NCI-H128 (cell line): ENCODE measurements at regions not wholly inside any gene's neighbourhood (a gene's known extent, or its start where the extent isn't known, plus 50 kb on each side); places are given as distances from the start of the nearest gene placed in this dataset.

Source experiments
- DNase-seq: peaks from one replicate; lab custom pipeline; 2025; ENCODE audit not compliant: unreplicated experiment; lab: John Stamatoyannopoulos, UW

DNA sequence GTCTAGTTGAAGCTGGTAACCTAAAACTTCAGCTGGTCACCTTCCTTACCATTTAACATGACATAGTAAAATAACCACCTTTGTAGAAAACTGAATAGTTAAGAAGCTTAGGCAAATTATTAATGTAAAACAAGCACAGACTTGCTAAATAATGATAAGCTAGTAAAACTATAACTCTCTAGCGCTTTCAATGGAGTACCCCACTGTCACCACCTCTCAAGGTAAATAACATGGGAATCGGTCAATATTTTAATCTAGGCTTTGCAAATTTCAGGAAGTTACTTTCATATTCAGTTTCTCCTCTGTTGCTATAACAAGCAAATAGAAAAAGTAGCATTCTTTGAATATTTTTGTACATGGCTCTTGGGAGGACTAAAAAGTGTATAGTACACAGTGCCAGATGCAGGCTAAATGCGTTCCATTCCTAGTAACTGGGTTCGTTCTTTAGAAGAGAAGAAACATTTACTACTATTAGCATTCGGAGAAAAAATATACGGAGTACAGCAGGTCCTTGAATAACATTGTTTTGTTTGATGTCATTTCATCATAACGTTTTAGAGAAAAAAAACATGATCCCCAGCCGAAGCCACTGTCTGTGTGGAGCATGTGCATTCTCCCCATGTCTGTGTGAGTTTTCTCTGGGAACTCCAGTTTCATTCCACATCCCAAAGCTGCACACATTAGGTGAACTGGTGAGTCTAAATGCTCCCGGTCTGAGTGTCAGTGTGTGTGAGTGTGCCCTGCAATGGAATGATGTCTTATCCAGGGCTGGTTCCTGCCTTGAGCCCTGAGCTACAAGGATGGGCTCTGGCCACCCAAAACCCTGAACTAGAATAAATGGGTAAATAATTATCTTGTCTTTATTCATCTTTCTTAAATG is 52.5 kb downstream of the EPRS1 start:
- no peak for DNase-seq

DNA sequence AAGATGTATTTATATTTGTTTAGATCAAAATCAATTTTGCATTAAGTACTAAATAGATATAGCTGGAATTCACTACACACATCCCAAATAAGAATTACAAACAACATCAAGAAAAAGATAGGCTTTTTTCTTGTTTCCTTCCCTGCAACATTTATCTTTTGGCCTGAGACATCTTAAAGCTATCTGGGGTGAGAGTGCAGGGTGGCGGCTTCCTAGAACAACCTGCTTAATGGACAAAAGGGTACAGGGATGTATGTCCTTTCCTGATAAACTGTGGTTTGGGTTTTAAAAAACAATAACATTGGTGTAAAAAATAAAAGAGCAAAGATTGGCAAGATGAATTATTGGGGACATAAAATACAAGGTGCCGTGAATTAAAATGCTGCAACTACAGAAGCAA is 54.4 kb downstream of the EPRS1 start:
- no peak for DNase-seq

DNA sequence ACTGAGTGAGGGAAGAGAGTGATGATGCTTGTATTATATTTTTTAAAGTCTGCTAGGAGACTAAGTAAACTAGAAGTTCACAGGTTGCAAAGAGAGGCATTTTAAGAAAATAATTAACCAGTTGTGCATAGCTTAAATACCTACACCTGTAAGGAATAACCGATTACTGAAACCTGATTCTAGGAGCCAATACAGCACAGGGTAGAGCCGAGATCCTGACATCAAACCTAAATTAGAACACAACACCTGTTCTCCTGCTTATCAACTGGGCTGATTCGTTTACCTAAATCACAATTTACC is 54.8 kb downstream of the EPRS1 start:
- no peak for DNase-seq

DNA sequence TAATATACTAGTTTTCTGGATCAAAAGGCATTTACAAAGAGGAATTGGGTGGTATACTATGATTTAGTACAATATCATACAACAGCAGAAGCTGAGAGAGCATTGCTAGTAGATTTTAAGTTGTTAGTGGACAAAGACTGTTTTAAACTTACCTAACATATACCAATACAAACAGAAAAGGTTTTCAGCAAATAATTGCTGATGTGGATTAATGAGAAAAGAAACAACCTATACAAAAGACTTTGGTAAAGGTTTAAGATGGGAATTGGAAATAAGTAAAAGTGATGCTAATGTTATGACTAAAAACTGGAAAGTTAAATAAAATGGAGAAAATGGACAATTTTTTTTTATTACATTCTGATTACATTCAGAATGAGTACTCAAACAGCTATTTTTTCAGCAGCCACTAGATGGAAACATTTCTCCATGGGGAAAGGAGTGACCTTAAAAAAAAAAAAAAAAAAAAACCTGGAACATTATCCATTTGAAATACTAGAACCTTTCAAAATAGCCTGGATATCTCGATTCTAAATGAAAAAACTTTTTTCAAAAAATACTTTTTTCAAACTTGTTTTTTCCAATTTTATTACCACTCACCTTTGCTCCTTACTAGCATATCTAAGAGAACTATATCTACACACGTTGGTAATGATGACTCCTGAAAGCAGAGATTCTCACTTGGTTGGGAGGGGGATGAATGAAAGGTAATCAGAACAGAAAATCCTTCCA is 55.4 kb downstream of the EPRS1 start:
- DNase-seq = peak; percentile 8

DNA sequence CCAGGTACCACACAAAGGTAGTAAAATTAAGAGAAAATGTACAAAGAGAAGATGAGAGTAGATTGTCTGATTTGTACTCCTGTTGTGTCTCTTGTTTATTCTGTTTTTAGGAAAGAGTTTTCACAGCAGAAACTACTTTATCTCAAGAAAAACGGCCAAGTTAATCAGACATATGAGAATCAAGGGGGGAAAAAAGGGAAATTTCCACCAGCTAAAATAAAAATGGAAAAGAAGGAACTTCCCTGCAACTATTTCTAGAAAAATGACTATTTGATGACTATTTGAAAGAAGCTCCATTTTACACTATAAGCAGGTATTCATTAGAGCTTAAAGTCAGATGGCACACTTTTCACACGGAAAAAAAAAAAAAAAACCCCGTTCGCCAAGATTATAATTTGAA is 56.5 kb downstream of the EPRS1 start:
- no peak for DNase-seq

DNA sequence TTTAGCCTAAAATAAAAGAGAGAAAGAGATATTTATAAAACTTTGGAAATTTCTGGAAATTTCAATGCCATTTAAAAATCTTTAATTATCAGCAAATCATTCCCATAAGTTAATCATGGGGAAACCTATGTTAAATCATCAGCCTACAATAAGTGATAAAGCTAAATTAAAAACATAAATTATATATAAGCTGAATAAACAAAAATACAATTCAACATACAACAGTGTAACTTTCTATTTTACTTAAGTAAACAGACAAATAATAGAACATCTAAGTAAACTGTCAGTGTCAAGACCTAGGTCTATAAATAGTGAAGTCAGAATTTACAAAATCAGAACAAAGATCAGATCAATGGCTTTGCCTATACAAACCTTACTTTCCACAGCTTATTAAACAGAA is 57.5 kb downstream of the EPRS1 start:
- DNase-seq = no peak

DNA sequence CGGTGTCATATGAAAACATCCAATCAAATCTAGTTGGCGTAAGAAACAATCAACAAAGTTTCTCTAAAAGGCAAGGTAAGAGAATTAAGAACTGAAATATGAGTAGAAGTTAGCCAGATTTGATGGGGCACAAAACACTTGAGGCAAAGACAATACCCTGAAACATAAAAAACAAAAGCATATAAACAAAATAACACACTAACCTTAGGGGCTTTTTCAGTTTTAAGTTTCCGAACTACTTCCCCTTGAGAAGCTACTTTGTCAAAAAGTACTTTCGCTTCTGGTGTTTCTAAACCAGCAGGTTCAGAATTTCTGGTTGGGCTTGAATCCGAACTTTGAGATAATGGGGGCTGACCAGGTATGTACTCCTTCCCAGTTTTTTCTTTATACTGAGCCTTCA is 57.9 kb downstream of the EPRS1 start:
- no peak for DNase-seq

DNA sequence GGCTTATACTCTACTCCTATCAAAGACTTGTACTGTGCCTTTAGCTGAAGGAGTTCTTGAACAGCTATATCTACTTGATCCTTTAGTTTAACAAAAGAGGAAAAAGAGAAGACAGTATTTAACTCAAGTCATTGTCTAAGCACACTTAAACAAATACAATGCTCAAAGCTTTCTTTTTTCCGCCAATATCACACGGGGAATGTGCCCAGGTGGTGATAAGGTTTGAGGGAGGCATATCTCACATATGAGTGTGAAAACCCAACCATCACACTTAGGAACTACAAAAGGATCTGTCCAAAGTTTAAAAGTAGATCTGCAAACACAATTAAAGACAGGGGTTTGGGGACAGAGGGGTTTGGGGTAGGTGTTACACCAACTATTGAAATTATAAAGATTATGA is 59.0 kb upstream of the SLC30A10 start:
- no peak for DNase-seq

DNA sequence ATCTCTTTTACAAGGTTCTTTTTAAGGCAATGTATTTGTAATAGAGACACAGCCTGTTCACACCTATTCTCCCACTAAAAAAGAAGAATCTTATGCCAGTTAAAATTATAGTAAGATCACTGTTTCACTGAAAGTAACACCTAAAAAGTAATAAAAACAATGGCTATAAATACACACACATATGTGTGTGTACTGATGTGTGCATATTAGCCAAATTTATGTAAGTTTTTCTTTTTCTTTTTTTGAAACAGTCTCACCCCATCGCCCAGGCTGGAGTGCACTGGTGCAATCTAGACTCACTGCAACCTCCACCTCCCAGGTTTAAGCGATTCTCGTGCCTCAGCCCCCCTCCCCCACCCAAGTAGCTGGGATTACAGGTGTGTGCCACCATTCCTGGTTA is 56.8 kb upstream of the SLC30A10 start:
- DNase-seq = no peak
